NCI-H1048 (cell line): ENCODE measurements at regions not wholly inside any gene's neighbourhood (a gene's known extent, or its start where the extent isn't known, plus 50 kb on each side); places are given as distances from the start of the nearest gene placed in this dataset.

Experiments
- DNase-seq: peaks from one replicate; lab custom pipeline; 2025; lab: John Stamatoyannopoulos, UW

DNA sequence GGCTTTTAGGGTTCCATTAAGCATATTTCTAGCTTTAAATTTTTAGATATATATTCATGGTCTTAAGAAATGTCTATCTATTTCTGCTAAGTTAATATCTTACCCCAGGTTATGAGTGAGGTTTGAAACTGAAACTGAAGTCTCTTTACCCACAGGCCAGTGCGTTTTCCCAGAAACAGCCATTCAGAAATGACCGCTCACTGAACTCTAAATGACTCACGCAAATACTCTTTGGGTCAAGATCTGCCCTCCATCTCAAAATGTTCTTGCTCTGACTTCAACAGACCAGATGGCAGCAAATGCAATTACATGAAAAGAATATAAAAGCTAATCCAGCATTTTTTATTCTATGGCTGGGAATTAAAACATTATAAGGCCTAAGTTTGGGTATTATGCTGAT is 315.2 kb downstream of the TDRD15 start:
- DNase-seq: no peak

GRCh38 chr2:21441442-21441841 is 317.7 kb downstream of the TDRD15 start:
- DNase-seq: no peak

GRCh38 chr2:21443494-21444105 is 319.8 kb downstream of the TDRD15 start:
- no peak for DNase-seq

GRCh38 chr2:21449881-21450280 is 326.1 kb downstream of the TDRD15 start:
- no peak for DNase-seq

DNA sequence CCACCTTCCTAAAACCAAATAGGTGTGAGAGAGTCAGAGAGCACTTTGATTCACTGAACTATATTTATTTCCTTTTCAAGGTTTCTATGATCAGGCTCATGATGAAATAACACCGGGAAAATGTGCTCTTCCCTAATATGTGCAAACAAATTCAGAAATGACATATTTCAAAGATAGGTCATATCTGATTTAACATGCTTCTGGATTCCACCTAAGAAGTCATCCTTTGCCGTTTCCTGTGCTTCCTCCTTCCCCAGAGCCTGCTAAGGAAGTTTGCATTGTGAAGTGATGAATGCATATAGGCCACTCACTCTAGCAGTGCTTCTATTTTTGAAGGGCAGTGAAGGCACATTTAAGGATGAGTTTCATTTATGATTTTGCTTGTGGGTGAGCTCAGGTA is 327.6 kb downstream of the TDRD15 start:
- DNase-seq: no peak

GRCh38 chr2:21452263-21452662 is 328.5 kb downstream of the TDRD15 start:
- DNase-seq: no peak

DNA sequence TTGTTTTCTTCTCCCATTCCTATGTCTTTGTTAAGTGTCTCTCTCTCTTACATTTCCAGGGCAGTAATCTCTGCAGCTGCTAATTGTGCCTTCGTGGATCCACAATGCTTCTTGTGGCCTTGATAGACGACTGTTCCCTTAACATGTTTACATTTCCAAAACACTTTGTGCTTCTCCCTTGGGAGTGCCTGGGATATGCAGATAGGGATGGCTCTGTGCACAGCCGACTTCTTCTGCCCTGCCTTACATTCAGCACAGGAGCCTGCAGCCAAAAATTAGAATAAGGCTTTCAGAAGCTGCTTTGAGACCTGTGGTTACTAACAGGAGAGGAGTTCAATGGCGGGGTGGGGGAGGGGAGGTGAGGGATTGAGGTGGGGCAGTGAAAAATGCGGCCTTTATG is 328.9 kb downstream of the TDRD15 start:
- no peak for DNase-seq

DNA sequence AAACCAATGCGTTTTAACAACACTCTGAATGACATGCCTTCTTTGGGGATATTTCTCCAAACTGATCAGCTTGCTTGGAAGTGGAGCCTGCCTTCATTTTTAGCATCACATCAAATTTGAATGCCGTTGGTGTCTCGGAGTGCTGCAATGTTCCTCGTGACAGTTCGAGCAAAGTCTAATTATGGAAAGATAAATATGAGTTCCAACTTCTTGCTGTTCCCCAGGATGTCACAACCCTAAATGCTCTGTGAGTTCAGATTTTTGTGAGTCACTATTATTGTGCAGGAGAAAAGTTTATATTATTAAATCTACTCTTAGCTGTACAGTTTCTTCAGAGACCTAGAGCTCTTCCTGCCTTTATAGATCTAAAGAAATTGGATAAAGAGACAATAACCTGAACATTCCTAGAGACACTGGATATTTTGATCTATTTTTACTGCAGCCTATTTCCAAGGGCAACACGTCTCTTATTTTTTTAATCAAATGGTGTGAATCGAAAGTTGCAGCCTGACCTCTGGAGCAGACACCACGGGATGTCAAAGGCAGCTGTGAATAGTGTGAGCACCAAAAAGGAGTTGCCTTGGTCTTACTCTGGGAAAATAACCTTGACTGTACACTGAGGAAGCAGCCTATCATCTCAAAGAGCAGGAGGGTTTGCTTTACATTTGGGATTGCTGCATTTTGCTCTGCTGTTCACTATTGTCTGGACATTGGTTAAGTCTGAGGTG is 330.1 kb downstream of the TDRD15 start:
- no peak for DNase-seq

GRCh38 chr2:21454839-21455238 is 331.1 kb downstream of the TDRD15 start:
- no peak for DNase-seq

DNA sequence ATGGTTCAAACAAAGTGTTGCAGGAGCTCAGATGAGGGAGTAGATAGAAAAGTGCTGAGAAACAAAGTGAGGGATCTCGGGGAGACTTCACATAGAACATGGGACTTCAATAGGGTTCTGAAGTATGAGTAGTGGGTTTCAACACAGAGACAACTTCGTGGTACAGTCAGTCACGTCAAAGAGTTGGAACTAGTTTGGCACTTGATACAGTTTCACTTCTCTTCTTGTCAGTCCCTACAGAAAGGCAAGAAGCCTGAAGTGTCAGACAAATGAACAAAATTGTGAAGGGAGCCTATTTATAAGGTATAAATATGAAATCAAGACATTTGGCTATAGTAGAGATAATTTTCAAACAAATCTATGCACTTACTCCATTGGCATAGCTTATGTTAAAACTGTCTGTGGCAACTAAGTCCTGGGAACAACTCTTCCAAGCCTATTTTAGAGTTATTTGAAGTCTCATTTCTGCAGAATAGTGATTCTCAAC is 338.0 kb downstream of the TDRD15 start:
- no peak for DNase-seq

GRCh38 chr2:21466341-21466927 is 342.7 kb downstream of the TDRD15 start:
- DNase-seq: no peak

- DNase-seq: no peak
Observed at GRCh38 chr2:21467280-21467818, 343.6 kb downstream of the TDRD15 start.

GRCh38 chr2:21467910-21468309 is 344.1 kb downstream of the TDRD15 start:
- no peak for DNase-seq

DNA sequence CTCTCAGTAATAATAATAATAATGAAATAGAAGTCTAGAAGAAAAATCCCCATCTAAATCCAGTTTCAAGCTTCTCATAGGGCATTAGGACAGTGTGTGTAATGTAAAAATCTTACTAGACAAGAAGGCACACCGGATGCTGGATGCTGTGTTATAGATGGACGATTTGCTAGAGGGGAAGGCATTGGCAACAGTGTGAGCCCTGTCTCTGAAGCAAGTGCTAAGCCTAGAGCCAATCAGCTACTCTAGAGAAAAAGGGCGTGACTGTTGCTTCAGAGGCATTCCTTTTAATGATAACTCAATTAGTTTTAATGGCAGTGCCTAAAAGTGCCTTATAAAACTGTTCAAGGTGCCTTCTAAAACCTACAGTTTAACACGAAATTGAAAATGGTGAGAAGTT is 344.9 kb downstream of the TDRD15 start:
- DNase-seq: no peak

GRCh38 chr2:21469158-21469557 is 345.4 kb downstream of the TDRD15 start:
- DNase-seq: no peak

GRCh38 chr2:21469564-21469963 is 345.8 kb downstream of the TDRD15 start:
- DNase-seq: no peak

- DNase-seq: no peak
Observed at GRCh38 chr2:21480162-21480561, 356.4 kb downstream of the TDRD15 start.

DNA sequence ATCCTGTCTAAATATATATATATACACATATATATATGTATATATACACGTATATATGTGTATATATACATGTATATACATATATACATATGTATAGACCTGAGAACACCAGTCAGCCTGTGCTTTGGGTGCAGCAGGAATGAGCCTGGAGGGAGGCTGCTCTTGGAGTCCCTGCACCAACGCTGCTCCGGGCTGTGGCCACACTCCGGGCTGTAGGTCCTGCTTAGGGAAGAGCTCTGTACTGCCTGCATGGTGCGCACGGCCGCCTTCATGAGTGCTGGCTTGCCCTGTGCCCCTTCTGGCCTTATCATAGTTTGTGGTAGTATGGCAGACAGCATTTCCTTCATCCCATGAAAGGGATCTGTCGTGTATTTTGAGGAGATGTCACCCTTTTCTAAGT is 360.9 kb downstream of the TDRD15 start:
- no peak for DNase-seq

DNA sequence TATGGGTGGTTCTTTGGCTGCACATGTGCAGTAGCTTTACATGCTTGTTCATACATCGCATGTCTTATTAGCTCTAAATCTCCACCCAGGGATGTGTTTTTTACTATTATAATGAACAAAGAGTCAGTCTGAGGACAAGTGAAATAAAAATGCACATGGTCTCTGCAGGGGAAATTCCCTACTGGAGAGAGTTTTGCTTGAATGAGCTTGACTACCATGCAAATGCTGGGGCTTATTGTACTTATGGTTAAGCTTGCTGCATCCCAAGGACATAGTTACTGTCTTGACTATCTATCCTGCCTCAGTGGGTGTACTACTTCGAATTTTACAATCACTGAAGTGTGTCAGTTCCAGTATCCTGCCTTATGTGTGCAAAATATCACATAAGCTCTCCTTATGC is 362.7 kb downstream of the TDRD15 start:
- no peak for DNase-seq

- no peak for DNase-seq
Observed at GRCh38 chr2:21489080-21489479, 365.3 kb downstream of the TDRD15 start.

GRCh38 chr2:21498016-21498415 is 374.2 kb downstream of the TDRD15 start:
- DNase-seq: no peak

DNA sequence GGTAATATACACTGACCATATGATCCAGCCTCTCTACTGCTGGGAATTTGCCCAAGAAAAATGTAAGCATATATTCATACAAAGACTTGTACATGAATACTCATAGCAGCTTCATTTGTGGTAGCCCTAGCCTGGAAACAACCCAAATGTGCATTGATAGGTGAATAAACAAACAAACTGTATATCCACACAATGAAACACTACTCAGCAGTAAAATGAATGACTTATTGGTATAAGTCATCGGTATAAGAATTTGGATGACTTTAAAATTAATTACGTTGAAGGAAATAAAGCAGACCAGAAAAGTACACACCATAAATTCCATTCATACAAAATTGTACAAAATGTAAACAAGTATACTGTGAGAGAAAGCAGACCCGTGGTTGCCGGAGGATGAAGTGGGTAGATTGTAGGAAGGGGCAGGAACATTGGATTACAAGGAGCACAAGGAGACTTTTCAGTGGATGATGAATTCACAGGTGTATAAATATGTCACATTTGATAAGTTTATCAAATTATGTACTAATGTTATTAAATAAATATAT is 376.7 kb downstream of the TDRD15 start:
- DNase-seq: no peak
